PC-9 (cell line): ENCODE measurements at regions not wholly inside any gene's neighbourhood (a gene's known extent, or its start where the extent isn't known, plus 50 kb on each side); places are given as distances from the start of the nearest gene placed in this dataset.

Source experiments
- CTCF ChIP-seq: fragments of 200-600 bp; sonication (generic); conservative IDR thresholded peaks from 2 replicates; pipeline ENCODE4 v1.6.1; 2017; ENCODE audit warnings: mixed run types, antibody characterized with exemption, mild to moderate bottlenecking, moderate library complexity
- EZH2 ChIP-seq: fragments of 200-600 bp; sonication (generic); IDR thresholded peaks from 2 replicates; pipeline ENCODE4 v1.8.0; 2017; ENCODE audit warnings: antibody characterized with exemption, low read depth

GRCh38 chr5:174897281-174897950 is 173.0 kb downstream of the MSX2 start:
- TF ChIP-seq CTCF (no peak), EZH2 (no peak)
